ENCODE measurements at regions not wholly inside any gene's neighbourhood (a gene's known extent, or its start where the extent isn't known, plus 50 kb on each side); places are given as distances from the start of the nearest gene placed in this dataset.

- TF ChIP-seq CTCF (IDR thresholded peaks at IDR 0.05; ENCODE audit: control extremely low read depth, extremely low read depth), result no peak
- no peaks in the 10 kb centered on the region for H3K9me3 ChIP-seq (ENCODE audit: control insufficient read depth in 4 of 4, insufficient read depth in 3 of 4, low read length in 3 of 4)
- DNase-seq (no peak), ATAC-seq (ENCODE audit: insufficient read depth, low FRiP score) (no peak)
- no peak overlapping the region for H3K9ac ChIP-seq (ENCODE audit: insufficient read depth in 1 of 2, low read length in 2 of 2)
- H3K4me3 ChIP-seq, result no peak overlapping the region
- 69 to 74% methylated on average over 19 of the region's 19 CpGs for WGBS, 2 donors
- H3K4me1 ChIP-seq (ENCODE audit: control insufficient read depth in 5 of 5, insufficient read depth in 5 of 5, low read length in 5 of 5), result peaks cover 0 to 7% (median 5%) of the 10 kb centered on the region in 5 donors
- no peaks in the 10 kb centered on the region for H3K36me3 ChIP-seq (ENCODE audit: control insufficient read depth in 4 of 4, insufficient read depth in 4 of 4, low read length in 4 of 4)
- no peaks in the 10 kb centered on the region for H3K27me3 ChIP-seq (ENCODE audit: control insufficient read depth in 3 of 3, insufficient read depth in 3 of 3, low read length in 2 of 3)
- no peak overlapping the region for H3K27ac ChIP-seq (ENCODE audit: low read depth in 1 of 2, low read length in 1 of 2)
Observed at GRCh38 chr12:116361414-116362223, 84.1 kb upstream of the MED13L start.

- H3K4me3 ChIP-seq, result no peak overlapping the region
- H3K27ac ChIP-seq (ENCODE audit: low read depth in 1 of 2, low read length in 1 of 2), result no peak overlapping the region
- H3K4me1 ChIP-seq (ENCODE audit: control insufficient read depth in 5 of 5, insufficient read depth in 5 of 5, low read length in 5 of 5), result peaks cover 0 to 5% (median 0%) of the 10 kb centered on the region in 5 donors
- no peaks in the 10 kb centered on the region for H3K9me3 ChIP-seq (ENCODE audit: control insufficient read depth in 4 of 4, insufficient read depth in 3 of 4, low read length in 3 of 4)
- ATAC-seq (ENCODE audit: insufficient read depth, low FRiP score) (no peak), DNase-seq (no peak)
- H3K27me3 ChIP-seq (ENCODE audit: control insufficient read depth in 3 of 3, insufficient read depth in 3 of 3, low read length in 2 of 3), result no peaks in the 10 kb centered on the region
- H3K9ac ChIP-seq (ENCODE audit: insufficient read depth in 1 of 2, low read length in 2 of 2), result no peak overlapping the region
- no peak for TF ChIP-seq CTCF (IDR thresholded peaks at IDR 0.05; ENCODE audit: control extremely low read depth, extremely low read depth)
- H3K36me3 ChIP-seq (ENCODE audit: control insufficient read depth in 4 of 4, insufficient read depth in 4 of 4, low read length in 4 of 4), result no peaks in the 10 kb centered on the region
- 65 to 94% methylated on average over 2 of the region's 2 CpGs for WGBS, 2 donors
Observed at GRCh38 chr12:116365114-116365513, 87.6 kb upstream of the MED13L start.

- H3K9me3 ChIP-seq (ENCODE audit: control insufficient read depth in 4 of 4, insufficient read depth in 3 of 4, low read length in 3 of 4), result no peaks in the 10 kb centered on the region
- H3K27ac ChIP-seq (ENCODE audit: low read depth in 1 of 2, low read length in 1 of 2), result peak overlapping the region in 1 of 2 donors; percentile 9
- no peak for TF ChIP-seq CTCF (IDR thresholded peaks at IDR 0.05; ENCODE audit: control extremely low read depth, extremely low read depth)
- peaks cover 0 to 5% (median 0%) of the 10 kb centered on the region in 5 donors for H3K4me1 ChIP-seq (ENCODE audit: control insufficient read depth in 5 of 5, insufficient read depth in 5 of 5, low read length in 5 of 5)
- DNase-seq, result no peak
- H3K4me3 ChIP-seq, result no peak overlapping the region
- H3K27me3 ChIP-seq (ENCODE audit: control insufficient read depth in 3 of 3, insufficient read depth in 3 of 3, low read length in 2 of 3), result no peaks in the 10 kb centered on the region
- no peak overlapping the region for H3K9ac ChIP-seq (ENCODE audit: insufficient read depth in 1 of 2, low read length in 2 of 2)
- 93 to 94% methylated on average over 17 of the region's 17 CpGs for WGBS, 2 donors
- no peaks in the 10 kb centered on the region for H3K36me3 ChIP-seq (ENCODE audit: control insufficient read depth in 4 of 4, insufficient read depth in 4 of 4, low read length in 4 of 4)
- ATAC-seq (ENCODE audit: insufficient read depth, low FRiP score), result no peak
Observed at GRCh38 chr12:116365606-116366455, 88.3 kb upstream of the MED13L start.

Measured in lung (tissue), 11 donors.